ENCODE measurements at regions not wholly inside any gene's neighbourhood (a gene's known extent, or its start where the extent isn't known, plus 50 kb on each side); places are given as distances from the start of the nearest gene placed in this dataset.
"Not testable (repeated sequence)": the region's sequence is repeated elsewhere in the genome, so short reads cannot be mapped to it uniquely, and the experiment has no call there.

DNA sequence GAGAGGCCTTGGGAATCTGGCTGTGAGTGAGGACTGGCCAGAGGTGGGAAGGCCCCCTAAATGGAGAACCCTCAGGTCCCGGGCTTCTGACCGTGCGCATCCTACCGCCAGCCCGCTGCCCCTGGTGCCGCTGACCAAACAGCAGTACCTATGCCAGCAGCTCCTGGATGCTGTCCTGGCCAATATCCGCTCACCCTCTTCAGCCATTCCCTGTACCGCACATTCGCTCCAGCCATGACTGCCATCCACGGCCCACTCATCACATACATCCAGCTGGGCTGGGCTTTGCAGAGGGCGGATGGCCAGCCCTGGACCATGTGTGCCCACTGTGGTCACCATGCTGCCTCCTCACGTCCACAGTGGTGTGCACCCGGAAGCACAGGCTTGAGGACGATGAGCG lies 53.1 kb upstream of the POTEG start:
- TF ChIP-seq, protein P1, sequence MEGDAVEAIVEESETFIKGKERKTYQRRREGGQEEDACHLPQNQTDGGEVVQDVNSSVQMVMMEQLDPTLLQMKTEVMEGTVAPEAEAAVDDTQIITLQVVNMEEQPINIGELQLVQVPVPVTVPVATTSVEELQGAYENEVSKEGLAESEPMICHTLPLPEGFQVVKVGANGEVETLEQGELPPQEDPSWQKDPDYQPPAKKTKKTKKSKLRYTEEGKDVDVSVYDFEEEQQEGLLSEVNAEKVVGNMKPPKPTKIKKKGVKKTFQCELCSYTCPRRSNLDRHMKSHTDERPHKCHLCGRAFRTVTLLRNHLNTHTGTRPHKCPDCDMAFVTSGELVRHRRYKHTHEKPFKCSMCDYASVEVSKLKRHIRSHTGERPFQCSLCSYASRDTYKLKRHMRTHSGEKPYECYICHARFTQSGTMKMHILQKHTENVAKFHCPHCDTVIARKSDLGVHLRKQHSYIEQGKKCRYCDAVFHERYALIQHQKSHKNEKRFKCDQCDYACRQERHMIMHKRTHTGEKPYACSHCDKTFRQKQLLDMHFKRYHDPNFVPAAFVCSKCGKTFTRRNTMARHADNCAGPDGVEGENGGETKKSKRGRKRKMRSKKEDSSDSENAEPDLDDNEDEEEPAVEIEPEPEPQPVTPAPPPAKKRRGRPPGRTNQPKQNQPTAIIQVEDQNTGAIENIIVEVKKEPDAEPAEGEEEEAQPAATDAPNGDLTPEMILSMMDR (IDR thresholded peaks at IDR 0.05; ENCODE audit: extremely low read depth in 1 of 2, insufficient read depth in 1 of 2, low read depth in 1 of 2, low read length in 2 of 2): not testable (repeated sequence)
- not testable (repeated sequence) for TF ChIP-seq POLR2AphosphoS5 (IDR thresholded peaks at IDR 0.05; ENCODE audit: insufficient read depth, low read depth, low read length); MYC (IDR thresholded peaks at IDR 0.05; ENCODE audit: low read depth, low read length); POLR2A (IDR thresholded peaks at IDR 0.05; ENCODE audit: low read depth, low read length); JUN (IDR thresholded peaks at IDR 0.05; ENCODE audit: borderline replicate concordance, insufficient read depth, insufficient read length, low read depth); EZH2 (IDR thresholded peaks at IDR 0.05; ENCODE audit: borderline replicate concordance, low read depth, low read length, severe bottlenecking); FOS (IDR thresholded peaks at IDR 0.05; ENCODE audit: borderline replicate concordance, insufficient read depth, low read length); GATA2 (IDR thresholded peaks at IDR 0.05; ENCODE audit: insufficient read depth, insufficient read length, low read depth, low read length)
- TF ChIP-seq, protein P2, sequence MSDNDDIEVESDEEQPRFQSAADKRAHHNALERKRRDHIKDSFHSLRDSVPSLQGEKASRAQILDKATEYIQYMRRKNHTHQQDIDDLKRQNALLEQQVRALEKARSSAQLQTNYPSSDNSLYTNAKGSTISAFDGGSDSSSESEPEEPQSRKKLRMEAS (IDR thresholded peaks at IDR 0.05; ENCODE audit: insufficient read depth, insufficient read length): not testable (repeated sequence)
